GM12864 (cell line): ENCODE measurements at regions not wholly inside any gene's neighbourhood (a gene's known extent, or its start where the extent isn't known, plus 50 kb on each side); places are given as distances from the start of the nearest gene placed in this dataset.

Source experiments
- DNase-seq: peaks from one replicate; pipeline ENCODE4 v3.0.0-alpha.2; 2011; ENCODE audit warnings: low read depth
- H3K4me3 ChIP-seq: 2 replicates; pipeline ENCODE4 v1.5.1; 2011; ENCODE audit warnings: mild to moderate bottlenecking, low read depth, low read length, control low read depth
- CTCF ChIP-seq: IDR thresholded peaks from 2 replicates; pipeline ENCODE4 v1.5.1; 2011; ENCODE audit warnings: low read depth, mild to moderate bottlenecking, moderate library complexity, low read length, control low read depth, inconsistent platforms; ENCODE audit errors: missing control alignments

DNA sequence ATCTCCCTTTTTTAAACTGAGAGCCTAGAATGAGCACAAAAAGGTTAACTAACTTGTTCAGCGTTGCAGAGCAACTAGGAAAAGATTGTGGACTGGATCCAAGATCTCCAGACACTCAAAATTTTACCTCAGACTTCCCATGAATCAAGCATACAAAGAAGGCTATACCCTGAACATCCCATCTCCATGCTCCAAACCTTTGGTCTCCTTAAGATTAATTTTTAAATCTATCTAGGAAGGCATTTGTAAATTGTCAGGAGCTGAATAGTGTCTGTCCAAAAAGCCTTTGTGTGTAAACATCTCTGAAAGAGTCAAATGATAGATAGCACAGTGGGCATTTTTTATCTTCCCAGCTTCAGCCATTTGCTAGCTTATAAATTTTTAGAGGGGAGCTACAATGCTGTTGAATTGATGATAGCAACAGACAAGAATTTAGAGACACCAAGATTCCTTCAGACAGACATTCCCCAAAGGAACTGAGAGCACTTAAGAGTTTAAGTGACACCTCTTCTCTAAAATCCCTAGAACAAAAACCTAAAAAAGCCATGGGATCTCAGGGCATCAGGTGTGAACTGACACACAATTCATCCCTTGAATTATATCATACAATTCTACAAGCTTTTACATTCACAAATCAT, 480.8 kb upstream of the FAM241A start:
- H3K4me3 ChIP-seq, result no peak overlapping the region
- no peak for TF ChIP-seq CTCF
- no peak for DNase-seq

DNA sequence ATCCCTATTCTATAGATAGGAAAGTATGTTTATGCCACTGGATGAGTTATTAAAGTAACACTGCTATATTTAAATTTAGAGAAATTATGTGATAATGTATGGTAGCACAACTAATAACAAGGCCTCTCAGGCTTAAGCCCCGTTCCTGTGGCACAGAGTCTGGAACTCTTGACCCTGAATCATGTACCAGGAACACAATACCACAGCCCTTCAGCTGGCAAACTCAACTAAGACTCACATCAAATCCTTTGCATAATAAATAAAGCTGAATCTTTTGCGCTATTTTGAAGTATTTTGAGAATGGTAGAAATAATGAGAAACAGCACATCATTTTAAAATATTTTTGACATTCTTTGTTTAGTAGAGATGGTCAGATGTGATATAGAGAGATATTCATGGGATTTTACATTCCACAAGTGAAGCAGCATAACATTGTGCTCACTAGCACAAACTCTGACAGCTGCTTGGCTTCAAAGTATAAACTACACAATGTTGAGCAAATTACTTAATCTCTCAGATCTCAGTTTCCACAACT, 478.4 kb upstream of the FAM241A start:
- H3K4me3 ChIP-seq, result no peak overlapping the region
- no peak for DNase-seq
- TF ChIP-seq CTCF, result no peak

DNA sequence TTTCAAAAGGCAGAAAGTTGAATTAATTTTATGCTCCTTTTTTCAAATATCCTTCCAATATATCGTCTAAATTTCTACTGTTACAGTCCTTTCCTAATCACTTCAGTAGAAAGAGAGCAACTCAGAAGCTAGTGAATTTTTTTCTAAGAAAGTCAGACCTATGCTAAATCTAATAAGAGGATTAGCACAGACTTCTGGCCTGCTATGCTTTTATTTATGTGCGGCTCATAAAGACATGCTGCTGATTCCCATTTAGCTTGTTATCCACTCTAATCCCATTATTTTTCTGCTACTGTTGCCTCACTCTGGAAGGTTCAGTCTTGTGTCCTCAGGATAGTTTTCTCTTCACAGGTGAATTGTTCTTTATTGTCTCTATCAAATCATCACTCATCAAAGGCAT, 473.5 kb upstream of the FAM241A start:
- no peak for TF ChIP-seq CTCF
- DNase-seq, result no peak
- no peak overlapping the region for H3K4me3 ChIP-seq

- no peak overlapping the region for H3K4me3 ChIP-seq
- no peak for TF ChIP-seq CTCF
- DNase-seq, result no peak
Observed at GRCh38 chr4:111675746-111676145, 469.5 kb upstream of the FAM241A start.

DNA sequence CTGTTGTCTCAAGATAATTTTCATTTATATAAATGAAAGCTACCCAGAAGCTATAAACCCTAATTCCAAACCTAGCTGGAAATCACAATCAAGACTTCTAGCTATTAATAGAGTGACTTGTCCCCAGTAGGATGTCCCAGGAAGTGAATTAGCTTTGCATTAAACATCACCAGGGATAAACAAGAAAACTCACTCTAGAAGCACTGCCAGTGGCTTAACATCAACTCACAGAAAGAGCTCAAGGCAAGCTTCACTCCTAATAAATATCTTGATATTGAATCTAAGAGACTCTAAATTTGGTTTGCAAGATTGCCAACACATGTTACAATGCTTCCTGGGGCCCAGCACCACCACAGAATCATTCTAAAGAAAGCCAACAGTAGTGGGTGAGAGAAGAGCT, 468.7 kb upstream of the FAM241A start:
- H3K4me3 ChIP-seq, result no peak overlapping the region
- no peak for DNase-seq
- TF ChIP-seq CTCF, result no peak

- no peak for DNase-seq
- TF ChIP-seq CTCF, result no peak
- H3K4me3 ChIP-seq, result no peak overlapping the region
Observed at GRCh38 chr4:111678479-111678878, 466.8 kb upstream of the FAM241A start.

GRCh38 chr4:111678908-111679307, 466.3 kb upstream of the FAM241A start:
- no peak overlapping the region for H3K4me3 ChIP-seq
- DNase-seq, result no peak
- TF ChIP-seq CTCF, result no peak
